Stimulated activated CD8-positive, alpha-beta memory T cell treated with anti-CD3 and anti-CD28 coated beads, Interleukin-2, amount 100 ng/mL, for 1 hour (primary cell): ENCODE measurements at regions not wholly inside any gene's neighbourhood (a gene's known extent, or its start where the extent isn't known, plus 50 kb on each side); places are given as distances from the start of the nearest gene placed in this dataset.
"Not testable (repeated sequence)": the region's sequence is repeated elsewhere in the genome, so short reads cannot be mapped to it uniquely, and the experiment has no call there.

ENCODE experiments used
- DNase-seq, 2 donors: peaks; one replicate each; pipeline ENCODE4 v3.0.0-alpha.2; 2020; ENCODE audit warnings: low read depth in 2 of 2

GRCh38 chr1:234902774-234903547 is 225.7 kb downstream of the TOMM20 start:
- DNase-seq: no peak

- no peak for DNase-seq
Observed at GRCh38 chr1:234901491-234902049, 227.1 kb downstream of the TOMM20 start.

- no peak for DNase-seq
Observed at GRCh38 chr1:234900595-234900994, 228.0 kb downstream of the TOMM20 start.

- DNase-seq: no peak
Observed at GRCh38 chr1:234899730-234900072, 228.9 kb downstream of the TOMM20 start.

GRCh38 chr1:234899041-234899729 is 229.5 kb downstream of the TOMM20 start:
- no peak for DNase-seq

GRCh38 chr1:234898455-234899033 is 230.1 kb downstream of the TOMM20 start:
- no peak for DNase-seq

- DNase-seq: no peak
Observed at GRCh38 chr1:234897754-234898454, 230.7 kb downstream of the TOMM20 start.

- DNase-seq: no peak
Observed at GRCh38 chr1:234897390-234897749, 231.3 kb downstream of the TOMM20 start.

GRCh38 chr1:234896477-234897389 is 231.9 kb downstream of the TOMM20 start:
- no peak for DNase-seq

- no peak for DNase-seq
Observed at GRCh38 chr1:234893725-234894630, 234.7 kb downstream of the TOMM20 start.

GRCh38 chr1:234893359-234893724 is 235.3 kb downstream of the TOMM20 start:
- no peak for DNase-seq

- DNase-seq: no peak
Observed at GRCh38 chr1:234892642-234893041, 236.0 kb downstream of the TOMM20 start.

GRCh38 chr1:234891427-234891826 is 237.2 kb downstream of the TOMM20 start:
- no peak for DNase-seq

- no peak for DNase-seq
Observed at GRCh38 chr1:234889643-234890042, 239.0 kb downstream of the TOMM20 start.

- not testable (repeated sequence) for DNase-seq
Observed at GRCh38 chr1:234888247-234888646, 240.4 kb downstream of the TOMM20 start.

GRCh38 chr1:234887016-234887900 is 241.4 kb downstream of the TOMM20 start:
- DNase-seq: no peak

- DNase-seq: no peak
Observed at GRCh38 chr1:234886081-234886984, 242.3 kb downstream of the TOMM20 start.

- no peak for DNase-seq
Observed at GRCh38 chr1:234885601-234886000, 243.0 kb downstream of the TOMM20 start.
